SK-N-SH (cell line): ENCODE measurements at regions not wholly inside any gene's neighbourhood (a gene's known extent, or its start where the extent isn't known, plus 50 kb on each side); places are given as distances from the start of the nearest gene placed in this dataset.

Source experiments
- CTCF ChIP-seq: fragments of 200-600 bp; sonication (generic); IDR thresholded peaks from 2 replicates; pipeline ENCODE4 v1.6.1; 2017; ENCODE audit warnings: antibody characterized with exemption, mild to moderate bottlenecking, moderate library complexity
- EP300 ChIP-seq, 2 experiments: IDR thresholded peaks; 2 replicates each; pipeline versions ENCODE4 v1.4.0 to v1.6.1; 2012; ENCODE audit warnings: borderline replicate concordance in 1 of 2, low read depth in 1 of 2, low read length in 1 of 2
- EZH2phosphoT487 ChIP-seq: fragments of 200-600 bp; sonication (generic); IDR thresholded peaks from 2 replicates; pipeline ENCODE4 v1.6.1; 2017; ENCODE audit warnings: low read depth, mixed run types, mild to moderate bottlenecking, antibody characterized with exemption, moderate library complexity, borderline replicate concordance
- POLR2AphosphoS5 ChIP-seq: IDR thresholded peaks from 2 replicates; pipeline ENCODE4 v1.6.1; 2012; ENCODE audit warnings: low read depth, low read length
- SMC3 ChIP-seq: IDR thresholded peaks from 2 replicates; pipeline ENCODE4 v1.6.1; 2012; ENCODE audit warnings: low read depth, low read length, improper control_type of control experiment
- TAF1 ChIP-seq: IDR thresholded peaks from 2 replicates; pipeline ENCODE4 v1.6.1; 2012; ENCODE audit warnings: low read depth, mild to moderate bottlenecking, low read length, moderate library complexity, borderline replicate concordance

GRCh38 chr7:85509476-85509875 lies 322.6 kb upstream of the SEMA3D start:
- TF ChIP-seq SMC3 (no peak), POLR2AphosphoS5 (no peak), CTCF (no peak), TAF1 (no peak), EZH2phosphoT487 (no peak), EP300 (IDR thresholded peaks at IDR 0.05; ENCODE audit: borderline replicate concordance in 1 of 2, low read depth in 1 of 2, low read length in 1 of 2) (no peak)
